ENCODE measurements at regions not wholly inside any gene's neighbourhood (a gene's known extent, or its start where the extent isn't known, plus 50 kb on each side); places are given as distances from the start of the nearest gene placed in this dataset.

DNA sequence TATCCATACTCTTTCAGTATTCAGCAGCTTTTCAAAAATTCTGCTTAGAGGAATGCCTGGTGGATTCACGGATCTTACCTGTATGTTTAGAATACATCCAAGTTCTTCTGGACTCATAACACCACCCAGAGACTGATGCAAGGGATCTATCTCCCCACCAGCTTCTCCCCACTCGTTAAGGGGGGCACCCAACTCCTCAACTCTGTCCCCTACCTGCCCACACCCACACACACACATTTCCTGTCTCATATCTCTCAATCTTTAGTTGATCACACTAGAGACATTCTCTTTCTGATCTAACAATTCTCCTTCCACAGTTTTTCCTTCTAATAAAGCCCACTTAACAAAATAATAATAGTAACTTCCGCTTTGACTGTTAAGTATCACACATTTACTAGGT is 110.1 kb downstream of the DLEU7 start:
- no peak for DNase-seq
- WGBS, 2 donors (ENCODE audit: low coverage in 1 of 2), result 81 to 85% methylated on average over 3 of the region's 3 CpGs
- intact Hi-C loops (cut with DNase I; ENCODE audit: low total_unique reads) (no loop called here), in situ Hi-C loops (cut with MboI; ENCODE audit: low pct_ligation_motif_present in 1 of 4, low pct_unique_long_range_greater_than_20kb in 1 of 4, low sequenced_read_pairs in 3 of 4) (no loop called here)
- TF ChIP-seq EP300 (IDR thresholded peaks at IDR 0.05; ENCODE audit: low read depth), result no peak
- no peak for TF ChIP-seq POLR2AphosphoS5 (IDR thresholded peaks at IDR 0.05)
- TF ChIP-seq POLR2A (IDR thresholded peaks at IDR 0.05), result no peak
- TF ChIP-seq, protein P1, sequence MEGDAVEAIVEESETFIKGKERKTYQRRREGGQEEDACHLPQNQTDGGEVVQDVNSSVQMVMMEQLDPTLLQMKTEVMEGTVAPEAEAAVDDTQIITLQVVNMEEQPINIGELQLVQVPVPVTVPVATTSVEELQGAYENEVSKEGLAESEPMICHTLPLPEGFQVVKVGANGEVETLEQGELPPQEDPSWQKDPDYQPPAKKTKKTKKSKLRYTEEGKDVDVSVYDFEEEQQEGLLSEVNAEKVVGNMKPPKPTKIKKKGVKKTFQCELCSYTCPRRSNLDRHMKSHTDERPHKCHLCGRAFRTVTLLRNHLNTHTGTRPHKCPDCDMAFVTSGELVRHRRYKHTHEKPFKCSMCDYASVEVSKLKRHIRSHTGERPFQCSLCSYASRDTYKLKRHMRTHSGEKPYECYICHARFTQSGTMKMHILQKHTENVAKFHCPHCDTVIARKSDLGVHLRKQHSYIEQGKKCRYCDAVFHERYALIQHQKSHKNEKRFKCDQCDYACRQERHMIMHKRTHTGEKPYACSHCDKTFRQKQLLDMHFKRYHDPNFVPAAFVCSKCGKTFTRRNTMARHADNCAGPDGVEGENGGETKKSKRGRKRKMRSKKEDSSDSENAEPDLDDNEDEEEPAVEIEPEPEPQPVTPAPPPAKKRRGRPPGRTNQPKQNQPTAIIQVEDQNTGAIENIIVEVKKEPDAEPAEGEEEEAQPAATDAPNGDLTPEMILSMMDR (IDR thresholded peaks at IDR 0.05), result no peak
- Histone ChIP-seq H3K36me3 (no peaks in the 10 kb centered on the region), H3K27ac (no peak overlapping the region), H3K27me3 (no peaks in the 10 kb centered on the region), H3K4me1 (no peaks in the 10 kb centered on the region), H3K4me3 (no peak overlapping the region), H3K9me3 (no peaks in the 10 kb centered on the region)

DNA sequence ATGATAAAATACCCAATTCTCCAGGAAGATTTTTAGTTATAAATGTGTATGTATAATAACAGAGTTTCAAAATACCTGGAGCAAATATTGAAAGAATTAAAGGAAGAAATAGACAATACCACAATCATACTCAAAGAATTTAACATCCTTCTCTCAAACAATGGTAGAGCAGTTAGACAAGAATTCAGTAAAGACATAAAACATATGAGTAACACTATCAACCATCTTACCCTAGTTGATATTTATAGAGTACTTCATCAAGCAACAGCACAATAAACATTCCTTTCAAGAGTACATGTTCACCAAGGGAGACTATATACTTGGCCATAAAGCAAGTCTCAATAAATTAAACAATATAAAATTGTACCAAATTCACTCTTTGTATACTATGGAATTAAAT is 108.4 kb downstream of the DLEU7 start:
- Histone ChIP-seq H3K9me3 (no peaks in the 10 kb centered on the region), H3K27me3 (no peaks in the 10 kb centered on the region), H3K27ac (no peak overlapping the region), H3K36me3 (no peaks in the 10 kb centered on the region), H3K4me1 (no peaks in the 10 kb centered on the region), H3K4me3 (no peak overlapping the region)
- in situ Hi-C loops (cut with MboI; ENCODE audit: low pct_ligation_motif_present in 1 of 4, low pct_unique_long_range_greater_than_20kb in 1 of 4, low sequenced_read_pairs in 3 of 4), result no loop called here
- no peak for DNase-seq
- intact Hi-C loops (cut with DNase I; ENCODE audit: low total_unique reads), result no loop called here
- no peak for TF ChIP-seq POLR2A (IDR thresholded peaks at IDR 0.05)
- TF ChIP-seq, protein P1 (IDR thresholded peaks at IDR 0.05), result no peak

DNA sequence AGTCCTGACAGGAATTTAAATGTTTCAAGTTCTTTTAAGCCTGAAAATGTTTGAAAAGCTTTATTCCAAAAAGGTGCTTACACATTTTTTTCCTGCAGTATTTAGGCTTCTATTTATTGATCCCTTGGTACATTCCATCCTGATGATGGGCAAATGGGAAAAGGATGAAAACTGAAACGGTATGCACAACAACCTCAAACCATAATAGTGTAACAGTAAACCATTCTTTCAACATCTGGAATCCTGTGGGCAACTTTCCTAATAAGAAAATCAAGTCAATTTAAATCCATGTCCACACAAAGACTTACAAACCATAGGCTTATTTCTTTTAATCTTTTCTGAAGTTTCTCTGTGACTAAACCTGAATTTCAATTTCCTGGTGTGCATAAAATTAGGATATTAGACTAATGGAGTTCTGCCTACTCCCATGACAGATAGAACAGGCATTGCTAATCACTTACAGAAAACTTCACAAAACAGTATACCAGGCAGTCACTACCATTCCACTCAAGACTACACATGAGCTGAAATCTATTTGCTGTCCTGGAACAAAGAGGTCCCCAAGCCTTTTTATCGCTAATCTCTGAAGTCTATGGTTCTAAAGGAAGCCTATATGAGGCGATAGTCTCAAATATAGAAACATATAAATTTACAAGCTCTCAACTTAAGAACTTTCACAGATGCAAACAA is 103.3 kb downstream of the DLEU7 start:
- in situ Hi-C loops (cut with MboI; ENCODE audit: low pct_ligation_motif_present in 1 of 4, low pct_unique_long_range_greater_than_20kb in 1 of 4, low sequenced_read_pairs in 3 of 4) (no loop called here), intact Hi-C loops (cut with DNase I; ENCODE audit: low total_unique reads) (no loop called here)
- Histone ChIP-seq H3K4me3 (no peak overlapping the region), H3K27ac (no peak overlapping the region), H3K36me3 (no peaks in the 10 kb centered on the region), H3K4me1 (no peaks in the 10 kb centered on the region), H3K27me3 (no peaks in the 10 kb centered on the region), H3K9me3 (no peaks in the 10 kb centered on the region)
- DNase-seq, result no peak
- 69 to 84% methylated on average over 3 of the region's 3 CpGs for WGBS, 2 donors (ENCODE audit: low coverage in 1 of 2)
- TF ChIP-seq EP300 (IDR thresholded peaks at IDR 0.05; ENCODE audit: low read depth) (no peak), POLR2AphosphoS5 (IDR thresholded peaks at IDR 0.05) (no peak), POLR2A (IDR thresholded peaks at IDR 0.05) (no peak)
- TF ChIP-seq, protein P1 (IDR thresholded peaks at IDR 0.05), result no peak

DNA sequence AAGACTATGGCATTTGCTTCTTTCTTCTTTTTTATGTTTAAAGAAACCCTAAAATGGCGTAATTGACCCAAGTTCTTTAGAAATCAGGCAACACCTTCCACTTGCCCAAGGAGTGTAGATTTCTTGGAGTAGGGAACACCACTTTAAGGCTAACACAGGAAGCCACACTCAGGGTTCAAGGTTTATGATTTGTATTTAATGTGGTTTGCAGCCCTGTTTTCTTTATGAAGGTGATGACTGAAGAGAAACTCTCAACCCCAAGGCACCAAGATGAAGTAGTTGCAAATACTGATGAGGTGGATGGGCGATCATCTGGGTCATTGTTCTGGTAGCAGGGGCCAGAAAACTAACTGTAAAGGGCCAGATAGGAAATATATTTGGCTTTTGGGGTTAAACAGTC is 101.1 kb downstream of the DLEU7 start:
- TF ChIP-seq POLR2A (IDR thresholded peaks at IDR 0.05) (no peak), EP300 (IDR thresholded peaks at IDR 0.05; ENCODE audit: low read depth) (no peak), POLR2AphosphoS5 (IDR thresholded peaks at IDR 0.05) (no peak)
- TF ChIP-seq, protein P1 (IDR thresholded peaks at IDR 0.05), result no peak
- Histone ChIP-seq H3K27me3 (no peaks in the 10 kb centered on the region), H3K9me3 (no peaks in the 10 kb centered on the region), H3K4me3 (no peak overlapping the region), H3K27ac (no peak overlapping the region), H3K4me1 (no peaks in the 10 kb centered on the region), H3K36me3 (no peaks in the 10 kb centered on the region)
- DNase-seq, result no peak
- intact Hi-C loops (cut with DNase I; ENCODE audit: low total_unique reads) (no loop called here), in situ Hi-C loops (cut with MboI; ENCODE audit: low pct_ligation_motif_present in 1 of 4, low pct_unique_long_range_greater_than_20kb in 1 of 4, low sequenced_read_pairs in 3 of 4) (no loop called here)
- 89 to 90% methylated on average over 2 of the region's 2 CpGs for WGBS, 2 donors (ENCODE audit: low coverage in 1 of 2)

Measured in transverse colon (tissue), 4 donors.